HG03280 (cell line): ENCODE measurements at regions not wholly inside any gene's neighbourhood (a gene's known extent, or its start where the extent isn't known, plus 50 kb on each side); places are given as distances from the start of the nearest gene placed in this dataset.

Experiments used
- ATAC-seq: cut with Tn5 transposase; IDR thresholded peaks from one replicate; pipeline ENCODE4 v1.9.1; 2021; ENCODE audit warnings: mild to moderate bottlenecking, moderate library complexity; ENCODE audit not compliant: unreplicated experiment

GRCh38 chr9:19600538-19600937 lies 188.3 kb downstream of the SLC24A2 start:
- ATAC-seq: no peak

GRCh38 chr9:19598722-19599121 lies 189.9 kb downstream of the ACER2 start:
- no peak for ATAC-seq

GRCh38 chr9:19597176-19597575 lies 188.4 kb downstream of the ACER2 start:
- no peak for ATAC-seq

GRCh38 chr9:19595003-19595402 lies 186.2 kb downstream of the ACER2 start:
- no peak for ATAC-seq

GRCh38 chr9:19587678-19588077 lies 178.9 kb downstream of the ACER2 start:
- ATAC-seq: no peak

GRCh38 chr9:19583890-19584289 lies 175.1 kb downstream of the ACER2 start:
- ATAC-seq: no peak

GRCh38 chr9:19577411-19577810 lies 168.6 kb downstream of the ACER2 start:
- ATAC-seq: no peak

- ATAC-seq: no peak
These were observed 160.1 kb downstream of the ACER2 start for GRCh38 chr9:19568946-19569345.

GRCh38 chr9:19564396-19565061 lies 155.7 kb downstream of the ACER2 start:
- no peak for ATAC-seq

- no peak for ATAC-seq
These were observed 146.4 kb downstream of the ACER2 start for GRCh38 chr9:19555214-19555613.

- ATAC-seq: no peak
These were observed 145.7 kb downstream of the ACER2 start for GRCh38 chr9:19554529-19554928.

GRCh38 chr9:19553441-19553840 lies 144.6 kb downstream of the ACER2 start:
- no peak for ATAC-seq

GRCh38 chr9:19552282-19553105 lies 143.7 kb downstream of the ACER2 start:
- no peak for ATAC-seq

- ATAC-seq: peak; percentile 61
These were observed 142.5 kb downstream of the ACER2 start for GRCh38 chr9:19551124-19551929.

GRCh38 chr9:19550009-19550408 lies 141.2 kb downstream of the ACER2 start:
- ATAC-seq: no peak

- ATAC-seq: no peak
These were observed 124.6 kb downstream of the ACER2 start for GRCh38 chr9:19533373-19533772.

- ATAC-seq: no peak
These were observed 118.9 kb downstream of the ACER2 start for GRCh38 chr9:19527663-19528062.

- ATAC-seq: no peak
These were observed 113.7 kb downstream of the ACER2 start for GRCh38 chr9:19522558-19522957.

GRCh38 chr9:19521205-19521604 lies 112.4 kb downstream of the ACER2 start:
- no peak for ATAC-seq

GRCh38 chr9:19517202-19517942 lies 108.6 kb downstream of the ACER2 start:
- ATAC-seq: no peak

GRCh38 chr9:19516348-19516747 lies 107.5 kb downstream of the ACER2 start:
- no peak for ATAC-seq
